SK-N-SH (cell line): ENCODE measurements at regions not wholly inside any gene's neighbourhood (a gene's known extent, or its start where the extent isn't known, plus 50 kb on each side); places are given as distances from the start of the nearest gene placed in this dataset.

Source experiments
- CTCF ChIA-PET: fragments of 300-600, 350-600 bp; formaldehyde crosslinking; extraction: SDS; loops from one replicate; lab custom pipeline; 2021; lab: Yijun Ruan, JAX
- POLR2A ChIA-PET: fragments of 350-600 bp; sonication (Branson Sonifier 250); formaldehyde crosslinking; extraction: SDS; loops from one replicate; lab custom pipeline; 2020; ENCODE audit warnings: antibody characterized with exemption, inconsistent platforms; lab: Yijun Ruan, JAX
- DNase-seq: peaks from one replicate; pipeline ENCODE4 v3.0.0; 2012
- H2AFZ ChIP-seq: fragments of 200-600 bp; sonication (generic); 2 replicates; pipeline ENCODE4 v1.8.1; 2016; ENCODE audit warnings: antibody characterized with exemption, mild to moderate bottlenecking, low read depth
- H3F3A ChIP-seq: fragments of 200-600 bp; sonication (generic); replicated peaks from 2 replicates; pipeline ENCODE3; 2016; ENCODE audit warnings: antibody characterized with exemption, mild to moderate bottlenecking; ENCODE audit not compliant: insufficient read depth
- H3K27ac ChIP-seq, 2 experiments: fragments of 200-500 bp in 1 of 2; fragments of 200-600 bp in 1 of 2; sonication (Bioruptor generic) in 1 of 2; sonication (generic), shearing (Covaris generic) in 1 of 2; 2 replicates each; pipeline versions ENCODE4 v1.5.1 to v1.6.1; 2014 to 2016; ENCODE audit warnings: low read depth in 2 of 2, inconsistent platforms in 1 of 2, low read length in 1 of 2, mild to moderate bottlenecking in 1 of 2, mixed read lengths in 1 of 2
- H3K27me3 ChIP-seq: fragments of 200-600 bp; sonication (generic), shearing (Covaris generic); 2 replicates; pipeline ENCODE4 v1.6.1; 2016; ENCODE audit warnings: mixed run types; ENCODE audit not compliant: insufficient read depth
- H3K36me3 ChIP-seq, 2 experiments: fragments of 200-500 bp in 1 of 2; fragments of 200-600 bp in 1 of 2; sonication (Bioruptor generic) in 1 of 2; sonication (generic) in 1 of 2; replicated peaks in 1 of 2; 2 replicates each; pipeline versions ENCODE3 to v1.5.1; 2014 to 2016; ENCODE audit warnings: low read length in 1 of 2, mild to moderate bottlenecking in 1 of 2; ENCODE audit not compliant: insufficient read depth in 2 of 2, control insufficient read depth in 1 of 2
- H3K4me1 ChIP-seq, 2 experiments: fragments of 200-500 bp in 1 of 2; fragments of 200-600 bp in 1 of 2; sonication (Bioruptor generic) in 1 of 2; sonication (generic), shearing (Covaris generic) in 1 of 2; 2 replicates each; pipeline versions ENCODE4 v1.5.1 to v1.6.1; 2014 to 2016; ENCODE audit warnings: low read depth in 1 of 2, low read length in 1 of 2, mixed run types in 1 of 2; ENCODE audit not compliant: insufficient read depth in 2 of 2, control insufficient read depth in 1 of 2
- H3K4me2 ChIP-seq: fragments of 200-600 bp; sonication (generic), shearing (Covaris generic); 2 replicates; pipeline ENCODE4 v1.6.1; 2017; ENCODE audit warnings: mixed run types
- H3K4me3 ChIP-seq, 2 experiments: fragments of 200-500 bp in 1 of 2; fragments of 200-600 bp in 1 of 2; sonication (Bioruptor generic) in 1 of 2; sonication (generic), shearing (Covaris generic) in 1 of 2; 2 replicates each; pipeline versions ENCODE4 v1.5.1 to v1.8.1; 2014 to 2016; ENCODE audit warnings: low read depth in 2 of 2, inconsistent platforms in 1 of 2, low read length in 1 of 2, mild to moderate bottlenecking in 1 of 2, mixed read lengths in 1 of 2, moderate library complexity in 1 of 2
- H3K79me2 ChIP-seq: fragments of 200-600 bp; sonication (generic); 2 replicates; pipeline ENCODE4 v1.8.1; 2017; ENCODE audit warnings: mild to moderate bottlenecking; ENCODE audit not compliant: insufficient read depth
- H3K9ac ChIP-seq: fragments of 200-600 bp; sonication (generic); 2 replicates; pipeline ENCODE4 v1.6.1; 2017; ENCODE audit warnings: mixed run types
- H3K9me2 ChIP-seq: fragments of 200-600 bp; sonication (generic); 2 replicates; pipeline ENCODE4 v1.6.1; 2017; ENCODE audit warnings: mixed run types
- H3K9me3 ChIP-seq: fragments of 200-600 bp; sonication (generic); 2 replicates; pipeline ENCODE4 v1.6.1; 2017; ENCODE audit warnings: mixed run types, mild to moderate bottlenecking, moderate library complexity
- H4K20me1 ChIP-seq: fragments of 200-600 bp; sonication (generic); 2 replicates; pipeline ENCODE4 v1.6.1; 2017; ENCODE audit warnings: mild to moderate bottlenecking, mixed run types; ENCODE audit not compliant: insufficient read depth
- CHD2 ChIP-seq: fragments of 150-350 bp; IDR thresholded peaks from 2 replicates; pipeline ENCODE4 v1.6.1; 2018; ENCODE audit warnings: low read length; ENCODE audit not compliant: partially characterized antibody
- CTCF ChIP-seq: fragments of 200-600 bp; sonication (generic); IDR thresholded peaks from 2 replicates; pipeline ENCODE4 v1.6.1; 2017; ENCODE audit warnings: antibody characterized with exemption, mild to moderate bottlenecking, moderate library complexity
- EP300 ChIP-seq, 2 experiments: IDR thresholded peaks; 2 replicates each; pipeline versions ENCODE4 v1.4.0 to v1.6.1; 2012; ENCODE audit warnings: borderline replicate concordance in 1 of 2, low read depth in 1 of 2, low read length in 1 of 2
- FOXM1 ChIP-seq: IDR thresholded peaks from 2 replicates; pipeline ENCODE4 v1.4.0; 2012; ENCODE audit warnings: low read depth, mild to moderate bottlenecking
- GATA2 ChIP-seq: sonication (generic); formaldehyde crosslinking; IDR thresholded peaks from 2 replicates; pipeline ENCODE4 v1.5.0; 2020; ENCODE audit warnings: mild to moderate bottlenecking, missing genetic modification reagents
- MEF2A ChIP-seq: IDR thresholded peaks from 2 replicates; pipeline ENCODE4 v1.4.0; 2012; ENCODE audit warnings: low read depth, borderline replicate concordance
- MXI1 ChIP-seq: IDR thresholded peaks from 2 replicates; pipeline ENCODE4 v1.6.1; 2012; ENCODE audit warnings: mild to moderate bottlenecking, low read depth, low read length, improper control_type of control experiment
- NRF1 ChIP-seq: IDR thresholded peaks from 2 replicates; pipeline ENCODE4 v1.6.1; 2012; ENCODE audit warnings: low read depth, mild to moderate bottlenecking, low read length
- REST ChIP-seq: IDR thresholded peaks from 2 replicates; pipeline ENCODE4 v1.6.1; 2012; ENCODE audit warnings: mild to moderate bottlenecking, low read depth, low read length, moderate library complexity
- RXRA ChIP-seq: IDR thresholded peaks from 2 replicates; pipeline ENCODE4 v1.4.0; 2012; ENCODE audit warnings: low read depth, mild to moderate bottlenecking, borderline replicate concordance
- SIN3A ChIP-seq: IDR thresholded peaks from 2 replicates; pipeline ENCODE4 v1.6.1; 2012; ENCODE audit warnings: low read depth, mild to moderate bottlenecking, low read length, moderate library complexity, borderline replicate concordance
- TAF1 ChIP-seq: IDR thresholded peaks from 2 replicates; pipeline ENCODE4 v1.6.1; 2012; ENCODE audit warnings: low read depth, mild to moderate bottlenecking, low read length, moderate library complexity, borderline replicate concordance
- TEAD4 ChIP-seq: IDR thresholded peaks from 2 replicates; pipeline ENCODE4 v1.4.0; 2012; ENCODE audit warnings: mild to moderate bottlenecking, borderline replicate concordance; ENCODE audit not compliant: insufficient read depth
- USF1 ChIP-seq: IDR thresholded peaks from 2 replicates; pipeline ENCODE4 v1.4.0; 2012; ENCODE audit warnings: low read depth, borderline replicate concordance
- USF2 ChIP-seq: fragments of 150-350 bp; IDR thresholded peaks from 2 replicates; pipeline ENCODE4 v1.6.1; 2017; ENCODE audit warnings: antibody characterized with exemption, low read length, low read depth, borderline replicate concordance
- WGBS: methylation state at CpG from one replicate; pipeline ENCODE4 v1.1.6; 2017; ENCODE audit warnings: low lambda C conversion rate; 5-methylcytosine and 5-hydroxymethylcytosine counted together

- no peaks in the 10 kb centered on the region for H3K36me3 ChIP-seq
- ChIA-PET CTCF (interaction anchor here (1.0 kb wide), 1 partner anchor 67 kb away, joined by 3 read pairs; no protein-coding TSS in a partner anchor), POLR2A (no interaction called here)
- no peak overlapping the region for H3K4me2 ChIP-seq
- H3K9ac ChIP-seq: no peak overlapping the region
- no peaks in the 10 kb centered on the region for H3K4me1 ChIP-seq
- H4K20me1 ChIP-seq: no peaks in the 10 kb centered on the region
- no peak overlapping the region for H3K27ac ChIP-seq
- no peaks in the 10 kb centered on the region for H3F3A ChIP-seq
- no peak for TF ChIP-seq USF2
- no peak for TF ChIP-seq RXRA
- TF ChIP-seq GATA2 (CRISPR knock-in tag): no peak
- no peak for TF ChIP-seq NRF1
- TF ChIP-seq EP300 (IDR thresholded peaks at IDR 0.05; ENCODE audit: borderline replicate concordance in 1 of 2, low read depth in 1 of 2, low read length in 1 of 2): no peak
- no peak for TF ChIP-seq MXI1
- TF ChIP-seq REST: no peak
- TF ChIP-seq TEAD4: no peak
- H3K79me2 ChIP-seq: no peaks in the 10 kb centered on the region
- no peak overlapping the region for H3K4me3 ChIP-seq
- 8% methylated on average over 1 of the region's 1 CpG for WGBS
- no peak for DNase-seq
- H3K9me2 ChIP-seq: no peaks in the 10 kb centered on the region
- H3K9me3 ChIP-seq: no peaks in the 10 kb centered on the region
- H2AFZ ChIP-seq: no peak overlapping the region
- no peaks in the 10 kb centered on the region for H3K27me3 ChIP-seq
Measured at GRCh38 chr12:41769810-41770209, 374.9 kb downstream of the GXYLT1 start.

GRCh38 chr12:41768456-41768855 is 376.2 kb downstream of the GXYLT1 start:
- DNase-seq: no peak
- Histone ChIP-seq H3K36me3 (no peaks in the 10 kb centered on the region), H2AFZ (no peak overlapping the region), H3K9me2 (no peaks in the 10 kb centered on the region), H3K27ac (no peak overlapping the region), H3K9me3 (no peaks in the 10 kb centered on the region), H3F3A (no peaks in the 10 kb centered on the region), H3K79me2 (no peaks in the 10 kb centered on the region), H3K4me1 (no peaks in the 10 kb centered on the region), H3K27me3 (no peaks in the 10 kb centered on the region), H3K9ac (no peak overlapping the region), H4K20me1 (no peaks in the 10 kb centered on the region), H3K4me2 (no peak overlapping the region), H3K4me3 (no peak overlapping the region)
- TF ChIP-seq SIN3A (no peak), MXI1 (no peak), CTCF (no peak), USF2 (no peak), USF1 (no peak), NRF1 (no peak), CHD2 (no peak), MEF2A (no peak), TAF1 (no peak), FOXM1 (no peak)
- ChIA-PET CTCF (no interaction called here), POLR2A (no interaction called here)
- 74% methylated on average over 7 of the region's 7 CpGs for WGBS
